Ramos (cell line): ENCODE measurements at regions not wholly inside any gene's neighbourhood (a gene's known extent, or its start where the extent isn't known, plus 50 kb on each side); places are given as distances from the start of the nearest gene placed in this dataset.

Experiments used
- in situ Hi-C: fragments of 300-500 bp; cut with MboI; formaldehyde crosslinking; loops from one replicate; pipeline ENCODE4 v1.14.3; 2022; ENCODE audit warnings: low sequenced_read_pairs; ENCODE audit not compliant: unreplicated experiment

- in situ Hi-C loops: no loop called here
Observed at GRCh38 chr5:54927097-54927746, 58.2 kb downstream of the ESM1 start.

- in situ Hi-C loops: no loop called here
Observed at GRCh38 chr5:54924487-54924886, 60.9 kb downstream of the ESM1 start.

GRCh38 chr5:54917323-54917722, 68.1 kb downstream of the ESM1 start:
- in situ Hi-C loops: no loop called here

- in situ Hi-C loops: no loop called here
Observed at GRCh38 chr5:54915466-54916027, 69.8 kb downstream of the ESM1 start.

GRCh38 chr5:54912021-54912420, 73.4 kb downstream of the ESM1 start:
- in situ Hi-C loops: no loop called here

GRCh38 chr5:54909911-54910870, 75.2 kb downstream of the ESM1 start:
- in situ Hi-C loops: loop anchor here (10.0 kb wide), 1 partner anchor 235 kb away; no protein-coding TSS in a partner anchor

- in situ Hi-C loops: loop anchor here (10.0 kb wide), 1 partner anchor 236 kb away; no protein-coding TSS in a partner anchor
Observed at GRCh38 chr5:54908774-54909525, 76.4 kb downstream of the ESM1 start.

- in situ Hi-C loops: loop anchor here (10.0 kb wide), 1 partner anchor 239 kb away; no protein-coding TSS in a partner anchor
Observed at GRCh38 chr5:54905942-54906537, 79.4 kb downstream of the ESM1 start.

GRCh38 chr5:54905246-54905795, 80.1 kb downstream of the ESM1 start:
- in situ Hi-C loops: loop anchor here (10.0 kb wide), 1 partner anchor 239 kb away; no protein-coding TSS in a partner anchor

- in situ Hi-C loops: loop anchor here (10.0 kb wide), 1 partner anchor 240 kb away; no protein-coding TSS in a partner anchor
Observed at GRCh38 chr5:54904425-54904824, 81.0 kb downstream of the ESM1 start.

GRCh38 chr5:54902791-54903473, 82.5 kb downstream of the ESM1 start:
- in situ Hi-C loops: loop anchor here (10.0 kb wide), 1 partner anchor 242 kb away; no protein-coding TSS in a partner anchor

GRCh38 chr5:54900984-54901725, 84.2 kb downstream of the ESM1 start:
- in situ Hi-C loops: loop anchor here (10.0 kb wide), 1 partner anchor 244 kb away; no protein-coding TSS in a partner anchor

- in situ Hi-C loops: no loop called here
Observed at GRCh38 chr5:54897001-54897400, 88.4 kb downstream of the ESM1 start.

- in situ Hi-C loops: no loop called here
Observed at GRCh38 chr5:54895816-54896341, 89.5 kb downstream of the ESM1 start.

GRCh38 chr5:54894957-54895815, 90.2 kb downstream of the ESM1 start:
- in situ Hi-C loops: no loop called here

GRCh38 chr5:54889826-54890225, 95.6 kb downstream of the ESM1 start:
- in situ Hi-C loops: no loop called here

GRCh38 chr5:54887663-54888062, 97.7 kb downstream of the ESM1 start:
- in situ Hi-C loops: no loop called here
